Caco-2 (cell line): ENCODE measurements at regions not wholly inside any gene's neighbourhood (a gene's known extent, or its start where the extent isn't known, plus 50 kb on each side); places are given as distances from the start of the nearest gene placed in this dataset.

Experiments used
- BruUV-seq: library from RNA; stranded (reverse); fragments of 400-500 nt; replicated peaks from 2 replicates; lab custom pipeline; 2021; lab: Mats Ljungman, UMichigan
- CTCF ChIA-PET: fragments of 300-600 bp; sonication (Branson Sonifier 250); formaldehyde crosslinking; loops from one replicate; lab custom pipeline; 2022; ENCODE audit warnings: antibody characterized with exemption; lab: Charles Lee
- POLR2A ChIA-PET: fragments of 300-600 bp; sonication (Branson Sonifier 250); formaldehyde crosslinking; loops from one replicate; lab custom pipeline; 2022; ENCODE audit warnings: antibody characterized with exemption; lab: Charles Lee
- DNase-seq, 2 experiments: peaks; one replicate each; pipeline versions ENCODE4 v3.0.0 to v3.0.0-alpha.2; 2020 to 2022
- H3K27me3 ChIP-seq: replicated peaks from 2 replicates; pipeline ENCODE4 v1.6.0; 2011; ENCODE audit warnings: low read length; ENCODE audit not compliant: control insufficient read depth, insufficient read depth
- H3K36me3 ChIP-seq: 2 replicates; pipeline ENCODE4 v1.5.1; 2011; ENCODE audit warnings: low read length; ENCODE audit not compliant: control insufficient read depth, insufficient read depth
- H3K4me1 ChIP-seq: fragments of 250-450 bp; sonication (Bioruptor Pico); 2 replicates; pipeline ENCODE4 v1.5.1; 2020; ENCODE audit warnings: mild to moderate bottlenecking
- H3K4me3 ChIP-seq: 2 replicates; pipeline ENCODE4 v1.5.1; 2011; ENCODE audit warnings: low read depth, mild to moderate bottlenecking, control low read depth, low read length
- H3K9me3 ChIP-seq: fragments of 250-450 bp; sonication (Bioruptor Pico); 2 replicates; pipeline ENCODE4 v1.5.1; 2020; ENCODE audit warnings: mild to moderate bottlenecking, moderate library complexity
- H3K27ac Mint-ChIP-seq: one replicate; pipeline ENCODE4 v1.8.0; 2022; ENCODE audit warnings: mixed read lengths; ENCODE audit not compliant: unreplicated experiment
- H3K27me3 Mint-ChIP-seq: one replicate; pipeline ENCODE4 v1.8.0; 2022; ENCODE audit warnings: mixed read lengths; ENCODE audit not compliant: insufficient read depth, unreplicated experiment
- H3K36me3 Mint-ChIP-seq: one replicate; pipeline ENCODE4 v1.8.0; 2022; ENCODE audit warnings: mild to moderate bottlenecking, mixed read lengths; ENCODE audit not compliant: insufficient read depth, unreplicated experiment
- H3K4me1 Mint-ChIP-seq: one replicate; pipeline ENCODE4 v1.8.0; 2022; ENCODE audit warnings: low read depth, mixed read lengths; ENCODE audit not compliant: unreplicated experiment
- H3K4me3 Mint-ChIP-seq: one replicate; pipeline ENCODE4 v1.8.0; 2022; ENCODE audit warnings: mild to moderate bottlenecking, moderate library complexity, mixed read lengths; ENCODE audit not compliant: unreplicated experiment
- H3K9me3 Mint-ChIP-seq: one replicate; pipeline ENCODE4 v1.8.0; 2022; ENCODE audit warnings: mixed read lengths; ENCODE audit not compliant: unreplicated experiment
- intact Hi-C: fragments of 100-400 bp; cut with micrococcal nuclease; formaldehyde crosslinking; loops from one replicate; pipeline ENCODE4 v1.10.0; 2022; ENCODE audit not compliant: unreplicated experiment
- TF ChIP-seq, protein P1 (sequence below), 2 experiments: fragments of 200-600 bp in 1 of 2; IDR thresholded peaks; 1 replicate in 1 of 2; 2 replicates in 1 of 2; pipeline versions ENCODE4 v1.5.1 to v1.8.0; 2011 to 2022; ENCODE audit warnings: antibody characterized with exemption in 1 of 2, control low read depth in 1 of 2, inconsistent platforms in 1 of 2, low read depth in 1 of 2, low read length in 1 of 2, mild to moderate bottlenecking in 1 of 2, moderate library complexity in 1 of 2; ENCODE audit not compliant: insufficient read depth in 1 of 2, severe bottlenecking in 1 of 2, unreplicated experiment in 1 of 2

GRCh38 chr20:12318043-12318442, 400.4 kb downstream of the BTBD3 start:
- Histone ChIP-seq H3K4me3 (no peak overlapping the region), H3K36me3 (no peaks in the 10 kb centered on the region), H3K27me3 (no peaks in the 10 kb centered on the region), H3K4me1 (no peaks in the 10 kb centered on the region), H3K9me3 (0 out of 2 replicates have a peak, but pooled peaks cover 3% of the 10 kb centered on the region)
- Mint-ChIP-seq H3K27me3 (peaks cover 3% of the 10 kb centered on the region), H3K4me3 (no peak overlapping the region), H3K4me1 (no peaks in the 10 kb centered on the region), H3K27ac (no peak overlapping the region), H3K9me3 (no peaks in the 10 kb centered on the region), H3K36me3 (no peaks in the 10 kb centered on the region)
- TF ChIP-seq, protein P1, sequence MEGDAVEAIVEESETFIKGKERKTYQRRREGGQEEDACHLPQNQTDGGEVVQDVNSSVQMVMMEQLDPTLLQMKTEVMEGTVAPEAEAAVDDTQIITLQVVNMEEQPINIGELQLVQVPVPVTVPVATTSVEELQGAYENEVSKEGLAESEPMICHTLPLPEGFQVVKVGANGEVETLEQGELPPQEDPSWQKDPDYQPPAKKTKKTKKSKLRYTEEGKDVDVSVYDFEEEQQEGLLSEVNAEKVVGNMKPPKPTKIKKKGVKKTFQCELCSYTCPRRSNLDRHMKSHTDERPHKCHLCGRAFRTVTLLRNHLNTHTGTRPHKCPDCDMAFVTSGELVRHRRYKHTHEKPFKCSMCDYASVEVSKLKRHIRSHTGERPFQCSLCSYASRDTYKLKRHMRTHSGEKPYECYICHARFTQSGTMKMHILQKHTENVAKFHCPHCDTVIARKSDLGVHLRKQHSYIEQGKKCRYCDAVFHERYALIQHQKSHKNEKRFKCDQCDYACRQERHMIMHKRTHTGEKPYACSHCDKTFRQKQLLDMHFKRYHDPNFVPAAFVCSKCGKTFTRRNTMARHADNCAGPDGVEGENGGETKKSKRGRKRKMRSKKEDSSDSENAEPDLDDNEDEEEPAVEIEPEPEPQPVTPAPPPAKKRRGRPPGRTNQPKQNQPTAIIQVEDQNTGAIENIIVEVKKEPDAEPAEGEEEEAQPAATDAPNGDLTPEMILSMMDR (IDR thresholded peaks at IDR 0.05; ENCODE audit: insufficient read depth in 1 of 2, low read depth in 1 of 2, low read length in 1 of 2, severe bottlenecking in 1 of 2, unreplicated experiment in 1 of 2): no peak
- DNase-seq: no peak
- intact Hi-C loops: no loop called here
- CTCF ChIA-PET: no interaction called here
- BruUV-seq: no TSS peak
- POLR2A ChIA-PET: no interaction called here

DNA sequence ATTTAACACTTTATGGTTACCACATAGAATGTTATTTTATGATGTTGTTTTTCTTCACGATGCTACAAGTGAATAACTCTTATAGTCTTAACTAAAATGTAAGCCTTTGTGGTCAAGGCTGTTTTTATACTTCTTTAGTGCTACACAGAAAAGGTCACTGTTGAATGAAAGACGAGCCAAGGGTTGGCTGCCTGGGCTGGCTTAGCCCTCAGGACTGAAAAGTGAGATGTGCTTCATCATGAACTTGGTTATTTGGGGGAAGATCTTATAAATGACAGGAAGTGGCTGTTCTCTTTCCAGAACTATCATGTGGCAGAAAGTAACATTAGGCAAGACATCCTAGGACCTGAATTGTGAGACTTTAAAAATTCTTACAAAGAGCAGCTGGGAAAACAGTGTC, 404.0 kb downstream of the BTBD3 start:
- H3K27me3 Mint-ChIP-seq: peaks cover 3% of the 10 kb centered on the region
- no peaks in the 10 kb centered on the region for H3K36me3 Mint-ChIP-seq
- BruUV-seq: no TSS peak
- no peaks in the 10 kb centered on the region for H3K9me3 Mint-ChIP-seq
- POLR2A ChIA-PET: no interaction called here
- CTCF ChIA-PET: no interaction called here
- no peaks in the 10 kb centered on the region for H3K4me1 Mint-ChIP-seq
- Histone ChIP-seq H3K9me3 (0 out of 2 replicates have a peak, but pooled peaks cover 3% of the 10 kb centered on the region), H3K27me3 (no peaks in the 10 kb centered on the region), H3K36me3 (no peaks in the 10 kb centered on the region), H3K4me1 (no peaks in the 10 kb centered on the region), H3K4me3 (no peak overlapping the region)
- no peak overlapping the region for H3K4me3 Mint-ChIP-seq
- TF ChIP-seq, protein P1 (IDR thresholded peaks at IDR 0.05; ENCODE audit: insufficient read depth in 1 of 2, low read depth in 1 of 2, low read length in 1 of 2, severe bottlenecking in 1 of 2, unreplicated experiment in 1 of 2): no peak
- intact Hi-C loops: no loop called here
- H3K27ac Mint-ChIP-seq: no peak overlapping the region
- no peak for DNase-seq

- Histone ChIP-seq H3K4me1 (no peaks in the 10 kb centered on the region), H3K4me3 (no peak overlapping the region), H3K9me3 (peaks cover 6% of the 10 kb centered on the region; the same call in 1 of the 2 replicates), H3K27me3 (no peaks in the 10 kb centered on the region), H3K36me3 (no peaks in the 10 kb centered on the region)
- TF ChIP-seq, protein P1 (IDR thresholded peaks at IDR 0.05; ENCODE audit: insufficient read depth in 1 of 2, low read depth in 1 of 2, low read length in 1 of 2, severe bottlenecking in 1 of 2, unreplicated experiment in 1 of 2): no peak
- H3K4me1 Mint-ChIP-seq: no peaks in the 10 kb centered on the region
- no peaks in the 10 kb centered on the region for H3K36me3 Mint-ChIP-seq
- POLR2A ChIA-PET: no interaction called here
- CTCF ChIA-PET: no interaction called here
- intact Hi-C loops: no loop called here
- H3K4me3 Mint-ChIP-seq: no peak overlapping the region
- no peak overlapping the region for H3K27ac Mint-ChIP-seq
- BruUV-seq: no TSS peak
- no peaks in the 10 kb centered on the region for H3K27me3 Mint-ChIP-seq
- DNase-seq: no peak
- peaks cover 17% of the 10 kb centered on the region for H3K9me3 Mint-ChIP-seq
Observed at GRCh38 chr20:12327205-12327604, 409.5 kb downstream of the BTBD3 start.
